CD4-positive, alpha-beta T cell (primary cell): ENCODE measurements at regions not wholly inside any gene's neighbourhood (a gene's known extent, or its start where the extent isn't known, plus 50 kb on each side); places are given as distances from the start of the nearest gene placed in this dataset.

Experiments
- ATAC-seq: fragments of 200-7000 bp; cut with Tn5 transposase; one replicate; pipeline ENCODE4 v1.10.0; 2022; ENCODE audit warnings: mild to moderate bottlenecking; ENCODE audit not compliant: poor library complexity
- CTCF ChIA-PET: fragments of 350-600 bp; sonication (Branson Sonifier 250); formaldehyde crosslinking; loops from one replicate; lab custom pipeline; 2021; ENCODE audit warnings: antibody characterized with exemption, inconsistent platforms; lab: Charles Lee
- POLR2A ChIA-PET: fragments of 350-600 bp; sonication (Branson Sonifier 250); formaldehyde crosslinking; loops from one replicate; lab custom pipeline; 2021; ENCODE audit warnings: antibody characterized with exemption, inconsistent platforms; lab: Charles Lee
- DNase-seq, 14 experiments: peaks; one replicate each; pipeline ENCODE4 v3.0.0-alpha.2; 2013 to 2020; ENCODE audit warnings: mixed read lengths in 2 of 14
- H3K27ac ChIP-seq, 2 donors: one replicate each; pipeline versions ENCODE4 v1.5.1 to v1.7.0; 2013; ENCODE audit warnings: low read length in 2 of 2, low read depth in 1 of 2, mild to moderate bottlenecking in 1 of 2
- H3K27me3 ChIP-seq, 2 experiments: 1 replicate in 1 of 2; 2 replicates in 1 of 2; pipeline versions ENCODE4 v1.6.1 to v1.7.0; 2013; ENCODE audit warnings: low read length in 2 of 2, control low read depth in 1 of 2, mild to moderate bottlenecking in 1 of 2, moderate library complexity in 1 of 2; ENCODE audit not compliant: insufficient read depth in 2 of 2, control insufficient read depth in 1 of 2
- H3K36me3 ChIP-seq: one replicate; pipeline ENCODE4 v1.6.1; 2013; ENCODE audit warnings: low read length, control low read depth; ENCODE audit not compliant: insufficient read depth
- H3K4me1 ChIP-seq: one replicate; pipeline ENCODE4 v1.6.1; 2013; ENCODE audit warnings: low read length, control low read depth; ENCODE audit not compliant: insufficient read depth
- H3K4me3 ChIP-seq: one replicate; pipeline ENCODE4 v1.5.1; 2013; ENCODE audit warnings: mild to moderate bottlenecking, low read length, moderate library complexity
- H3K9me3 ChIP-seq, 2 experiments: 1 replicate in 1 of 2; 2 replicates in 1 of 2; pipeline versions ENCODE4 v1.6.1 to v1.7.0; 2013; ENCODE audit warnings: low read length in 2 of 2, mild to moderate bottlenecking in 2 of 2, control low read depth in 1 of 2, moderate library complexity in 1 of 2; ENCODE audit not compliant: control insufficient read depth in 1 of 2, insufficient read depth in 1 of 2
- H3K27ac Mint-ChIP-seq: one replicate; pipeline ENCODE4 v1.8.0; 2020; ENCODE audit warnings: mixed read lengths
- H3K27me3 Mint-ChIP-seq: one replicate; pipeline ENCODE4 v1.8.0; 2021; ENCODE audit warnings: mixed read lengths
- H3K36me3 Mint-ChIP-seq: one replicate; pipeline ENCODE4 v1.8.0; 2021; ENCODE audit warnings: low read depth, mixed read lengths
- H3K4me1 Mint-ChIP-seq: one replicate; pipeline ENCODE4 v1.8.0; 2021; ENCODE audit warnings: low read depth, mixed read lengths
- H3K4me3 Mint-ChIP-seq: one replicate; pipeline ENCODE4 v1.8.0; 2020; ENCODE audit warnings: mild to moderate bottlenecking, mixed read lengths
- H3K9me3 Mint-ChIP-seq: one replicate; pipeline ENCODE4 v1.8.0; 2020; ENCODE audit warnings: mixed read lengths
- intact Hi-C, 2 experiments: fragments of 100-400 bp; cut with DNase I in 1 of 2; cut with micrococcal nuclease in 1 of 2; formaldehyde crosslinking; loops; one replicate each; pipeline versions ENCODE4 v1.15.1 to v1.9.0; 2023 to 2025; cut with DNase I, micrococcal nuclease
- TF ChIP-seq, protein P1 (sequence below): fragments of 200-600 bp; IDR thresholded peaks from one replicate; pipeline ENCODE4 v1.8.0; 2022; ENCODE audit warnings: antibody characterized with exemption, mild to moderate bottlenecking

DNA sequence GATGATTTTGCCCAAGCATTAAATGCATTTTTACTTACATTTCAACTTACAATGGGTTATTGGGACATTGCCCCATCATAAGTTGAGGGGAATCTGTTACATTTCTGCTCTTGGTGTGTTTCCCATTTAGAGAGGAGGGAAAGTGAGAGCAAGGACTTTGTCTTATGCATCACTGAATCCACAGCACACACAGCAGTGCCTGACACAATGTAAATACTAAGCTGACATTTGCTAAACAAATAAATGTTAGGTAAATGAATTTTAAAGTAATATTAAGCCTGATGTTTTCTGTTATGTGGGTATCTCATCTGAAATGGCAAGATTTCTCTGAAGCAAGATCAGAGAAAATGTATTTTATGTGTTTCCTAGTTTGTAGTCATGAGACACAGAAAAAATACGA, 143.6 kb upstream of the STXBP5 start:
- H3K4me1 ChIP-seq = no peaks in the 10 kb centered on the region
- H3K27ac ChIP-seq = no peak overlapping the region
- H3K27me3 ChIP-seq = no peaks in the 10 kb centered on the region
- H3K27me3 Mint-ChIP-seq = no peaks in the 10 kb centered on the region
- intact Hi-C loops = no loop called here
- H3K36me3 ChIP-seq = no peaks in the 10 kb centered on the region
- peaks cover 5% of the 10 kb centered on the region for H3K4me1 Mint-ChIP-seq
- ChIA-PET CTCF (no interaction called here), POLR2A (no interaction called here)
- no peaks in the 10 kb centered on the region for H3K9me3 Mint-ChIP-seq
- no peak overlapping the region for H3K27ac Mint-ChIP-seq
- H3K9me3 ChIP-seq = no peaks in the 10 kb centered on the region
- ATAC-seq (no peak), DNase-seq (no peak)
- H3K4me3 ChIP-seq = no peak overlapping the region
- TF ChIP-seq, protein P1, sequence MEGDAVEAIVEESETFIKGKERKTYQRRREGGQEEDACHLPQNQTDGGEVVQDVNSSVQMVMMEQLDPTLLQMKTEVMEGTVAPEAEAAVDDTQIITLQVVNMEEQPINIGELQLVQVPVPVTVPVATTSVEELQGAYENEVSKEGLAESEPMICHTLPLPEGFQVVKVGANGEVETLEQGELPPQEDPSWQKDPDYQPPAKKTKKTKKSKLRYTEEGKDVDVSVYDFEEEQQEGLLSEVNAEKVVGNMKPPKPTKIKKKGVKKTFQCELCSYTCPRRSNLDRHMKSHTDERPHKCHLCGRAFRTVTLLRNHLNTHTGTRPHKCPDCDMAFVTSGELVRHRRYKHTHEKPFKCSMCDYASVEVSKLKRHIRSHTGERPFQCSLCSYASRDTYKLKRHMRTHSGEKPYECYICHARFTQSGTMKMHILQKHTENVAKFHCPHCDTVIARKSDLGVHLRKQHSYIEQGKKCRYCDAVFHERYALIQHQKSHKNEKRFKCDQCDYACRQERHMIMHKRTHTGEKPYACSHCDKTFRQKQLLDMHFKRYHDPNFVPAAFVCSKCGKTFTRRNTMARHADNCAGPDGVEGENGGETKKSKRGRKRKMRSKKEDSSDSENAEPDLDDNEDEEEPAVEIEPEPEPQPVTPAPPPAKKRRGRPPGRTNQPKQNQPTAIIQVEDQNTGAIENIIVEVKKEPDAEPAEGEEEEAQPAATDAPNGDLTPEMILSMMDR = no peak
- no peaks in the 10 kb centered on the region for H3K36me3 Mint-ChIP-seq
- no peak overlapping the region for H3K4me3 Mint-ChIP-seq

DNA sequence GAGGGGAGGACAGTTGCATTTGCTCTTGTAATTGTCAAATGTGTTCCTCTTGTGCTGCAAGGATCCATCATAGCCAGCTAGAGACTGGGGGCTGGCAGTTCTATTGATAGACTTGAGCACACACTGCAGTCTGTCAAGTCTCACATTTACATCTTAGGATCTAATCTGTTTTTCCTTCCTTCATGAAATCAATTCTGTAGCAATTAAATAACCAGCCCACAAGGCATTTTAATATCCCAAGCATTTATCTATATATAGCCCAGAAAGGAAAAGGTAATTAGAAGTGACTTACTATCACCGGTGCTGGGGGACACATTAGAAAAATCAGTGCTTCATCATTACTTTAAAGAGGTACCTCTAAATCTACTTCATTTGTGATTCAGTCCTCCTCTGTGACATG, 143.0 kb upstream of the STXBP5 start:
- no peak overlapping the region for H3K4me3 Mint-ChIP-seq
- ATAC-seq = no peak
- H3K4me1 ChIP-seq = no peaks in the 10 kb centered on the region
- no peaks in the 10 kb centered on the region for H3K9me3 Mint-ChIP-seq
- H3K36me3 Mint-ChIP-seq = no peaks in the 10 kb centered on the region
- no peaks in the 10 kb centered on the region for H3K36me3 ChIP-seq
- intact Hi-C loops = no loop called here
- H3K4me1 Mint-ChIP-seq = peaks cover 5% of the 10 kb centered on the region
- ChIA-PET POLR2A (no interaction called here), CTCF (no interaction called here)
- H3K27ac ChIP-seq = no peak overlapping the region
- H3K9me3 ChIP-seq = no peaks in the 10 kb centered on the region
- TF ChIP-seq, protein P1 = no peak
- H3K27me3 ChIP-seq = no peaks in the 10 kb centered on the region
- H3K27me3 Mint-ChIP-seq = no peaks in the 10 kb centered on the region
- DNase-seq = no peak
- H3K4me3 ChIP-seq = no peak overlapping the region
- no peak overlapping the region for H3K27ac Mint-ChIP-seq

DNA sequence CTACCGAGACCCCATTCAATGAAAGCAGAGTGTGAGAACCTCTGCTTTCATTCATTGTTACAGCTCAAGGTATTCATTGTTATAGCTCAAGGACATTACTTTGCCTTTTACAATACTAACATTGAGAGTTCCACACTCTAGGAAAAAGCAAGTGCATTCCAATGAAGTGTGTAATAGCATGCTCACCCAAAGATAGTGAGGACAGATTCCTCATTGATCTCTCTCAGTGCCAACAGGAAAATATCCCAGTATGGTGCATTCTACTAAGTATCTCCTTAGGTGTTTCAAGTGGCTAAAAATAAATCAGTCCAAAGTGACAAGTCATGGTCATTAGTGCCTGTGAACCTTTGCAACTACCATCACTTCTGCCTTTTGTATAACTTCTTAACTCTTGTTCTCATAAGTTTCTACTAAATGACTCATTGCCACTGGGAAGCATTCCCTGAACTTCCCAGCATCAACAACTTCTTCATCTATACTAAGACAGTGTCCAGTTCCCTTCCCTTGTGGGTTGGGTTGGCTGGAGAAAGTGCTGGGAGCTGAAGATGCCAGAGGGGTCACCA, 140.7 kb upstream of the STXBP5 start:
- Mint-ChIP-seq H3K9me3 (no peaks in the 10 kb centered on the region), H3K4me1 (peaks cover 5% of the 10 kb centered on the region), H3K27me3 (no peaks in the 10 kb centered on the region), H3K4me3 (no peak overlapping the region), H3K27ac (no peak overlapping the region), H3K36me3 (no peaks in the 10 kb centered on the region)
- H3K36me3 ChIP-seq = no peaks in the 10 kb centered on the region
- intact Hi-C loops = no loop called here
- no peaks in the 10 kb centered on the region for H3K27me3 ChIP-seq
- CTCF ChIA-PET = no interaction called here
- POLR2A ChIA-PET = no interaction called here
- H3K4me3 ChIP-seq = no peak overlapping the region
- no peaks in the 10 kb centered on the region for H3K4me1 ChIP-seq
- ATAC-seq = no peak
- H3K9me3 ChIP-seq = no peaks in the 10 kb centered on the region
- no peak for DNase-seq
- H3K27ac ChIP-seq = no peak overlapping the region
- TF ChIP-seq, protein P1 = no peak
